ENCODE measurements at regions not wholly inside any gene's neighbourhood (a gene's known extent, or its start where the extent isn't known, plus 50 kb on each side); places are given as distances from the start of the nearest gene placed in this dataset.
"Not testable (repeated sequence)": the region's sequence is repeated elsewhere in the genome, so short reads cannot be mapped to it uniquely, and the experiment has no call there.

GRCh38 chr11:112608509-112608908 lies 347.8 kb upstream of the PLET1 start:
- DNase-seq (ENCODE audit: low read depth, low spot score), result no peak
- H3K27ac ChIP-seq, result no peak overlapping the region

GRCh38 chr11:112610494-112610893 lies 349.8 kb upstream of the PLET1 start:
- H3K27ac ChIP-seq, result no peak overlapping the region
- DNase-seq (ENCODE audit: low read depth, low spot score), result no peak

DNA sequence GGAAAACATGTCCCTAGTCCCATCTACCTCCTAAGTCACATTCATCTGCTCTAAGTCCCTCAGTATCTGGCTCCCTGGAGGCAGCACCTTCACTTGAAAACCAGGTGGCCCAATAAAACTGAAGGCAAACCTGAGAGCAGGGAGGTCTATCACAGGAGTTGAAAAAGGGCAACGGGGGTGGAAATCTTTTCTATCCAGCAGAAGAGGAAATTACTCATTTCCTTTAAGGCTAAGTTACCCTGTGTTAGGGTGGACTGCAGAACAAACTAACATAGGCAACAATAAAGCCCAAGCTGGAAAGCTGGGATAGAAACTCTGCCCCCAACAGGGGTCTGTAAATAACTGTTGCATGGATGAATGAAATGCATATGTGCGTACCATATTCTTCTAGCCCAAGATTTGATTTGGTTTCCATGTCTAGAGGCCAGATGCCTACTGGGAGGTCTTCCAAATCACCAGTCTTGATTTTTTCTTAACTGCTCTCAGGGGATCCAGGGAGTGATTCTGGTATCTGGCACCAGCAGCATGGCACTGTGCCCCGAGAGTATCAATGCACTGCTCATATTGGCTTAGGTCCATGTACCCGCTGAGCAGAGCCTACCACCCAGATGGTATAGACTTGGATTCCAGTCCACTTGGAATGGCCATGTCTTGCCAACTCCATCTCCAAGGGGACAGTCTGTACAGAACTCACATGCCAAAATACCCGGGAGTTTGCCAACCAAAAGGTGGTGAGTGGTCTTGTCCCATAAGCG lies 350.0 kb upstream of the NCAM1 start:
- no peak for DNase-seq (ENCODE audit: low read depth, low spot score)

GRCh38 chr11:112611771-112612170 lies 349.4 kb upstream of the NCAM1 start:
- DNase-seq (ENCODE audit: low read depth, low spot score), result no peak
- H3K27ac ChIP-seq, result no peak overlapping the region

More for the DNA sequence above, 350.0 kb upstream of the NCAM1 start:
- H3K27ac ChIP-seq, result no peak overlapping the region

GRCh38 chr11:112612250-112612849 lies 348.9 kb upstream of the NCAM1 start:
- DNase-seq (ENCODE audit: low read depth, low spot score), result no peak
- peak overlapping the region; percentile 92 for H3K27ac ChIP-seq

GRCh38 chr11:112613051-112613972 lies 347.9 kb upstream of the NCAM1 start:
- H3K27ac ChIP-seq, result peak overlapping the region; percentile 92
- peak; percentile 62 for DNase-seq (ENCODE audit: low read depth, low spot score)

DNA sequence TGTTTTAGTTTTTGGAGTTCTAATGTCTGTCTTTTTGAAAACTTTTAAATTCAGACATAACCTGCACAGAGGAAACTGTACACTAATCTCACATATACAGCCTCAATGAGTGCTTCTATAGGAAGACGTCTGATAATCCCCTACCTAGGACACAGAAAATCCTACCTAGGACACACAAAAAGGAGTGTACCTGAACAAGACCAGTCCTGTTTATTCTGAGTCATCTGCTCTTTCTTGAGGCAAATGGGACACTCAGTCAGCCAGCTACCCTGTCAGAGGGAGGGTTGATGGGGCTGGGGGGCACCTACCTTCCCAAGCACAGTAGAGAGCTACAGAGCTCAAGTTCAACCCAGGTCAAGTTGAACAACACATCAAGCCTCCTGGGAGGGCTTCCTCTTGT lies 346.6 kb upstream of the NCAM1 start:
- peak; percentile 37 for DNase-seq (ENCODE audit: low read depth, low spot score)
- peak overlapping the region; percentile 92 for H3K27ac ChIP-seq

DNA sequence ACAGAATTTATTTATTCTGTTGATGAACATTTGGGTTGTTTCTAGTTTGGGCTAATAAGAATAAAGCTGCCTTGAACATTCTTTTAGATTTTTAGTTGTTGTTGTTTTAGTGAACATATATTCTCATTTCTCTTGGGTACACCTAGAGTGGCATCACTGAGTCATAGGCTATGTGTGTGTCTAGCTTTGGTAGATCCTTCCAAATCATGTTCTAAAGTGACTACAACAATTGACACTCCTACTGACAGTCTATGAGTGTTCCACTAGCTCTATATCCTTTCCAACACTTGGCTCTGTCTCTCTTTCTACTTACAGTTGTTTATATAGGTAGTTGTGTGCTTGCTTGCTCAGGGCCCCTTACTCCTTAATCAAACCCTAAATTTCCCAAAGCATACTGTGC lies 346.0 kb upstream of the NCAM1 start:
- no peak for DNase-seq (ENCODE audit: low read depth, low spot score)
- peak overlapping the region; percentile 92 for H3K27ac ChIP-seq

DNA sequence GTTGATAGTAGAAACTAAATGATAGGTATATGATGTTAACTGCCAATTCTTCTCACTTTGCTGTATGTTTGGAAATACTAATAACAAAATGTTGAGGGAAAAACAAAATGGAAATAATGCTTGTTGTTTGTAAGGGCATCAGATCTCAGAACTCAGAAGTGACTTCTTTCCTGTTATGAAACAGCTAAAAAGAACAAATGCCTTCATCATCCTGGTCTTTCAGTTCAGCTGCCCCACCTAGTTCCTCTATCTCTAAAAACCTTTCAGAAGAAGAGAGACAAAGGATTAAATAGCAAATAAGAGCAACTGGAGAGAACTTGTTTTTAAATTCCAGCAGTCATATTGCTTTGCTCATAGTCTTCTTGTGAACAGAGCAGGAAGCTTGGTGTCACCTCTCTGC lies 345.3 kb upstream of the NCAM1 start:
- DNase-seq (ENCODE audit: low read depth, low spot score), result no peak
- peak overlapping the region; percentile 92 for H3K27ac ChIP-seq

DNA sequence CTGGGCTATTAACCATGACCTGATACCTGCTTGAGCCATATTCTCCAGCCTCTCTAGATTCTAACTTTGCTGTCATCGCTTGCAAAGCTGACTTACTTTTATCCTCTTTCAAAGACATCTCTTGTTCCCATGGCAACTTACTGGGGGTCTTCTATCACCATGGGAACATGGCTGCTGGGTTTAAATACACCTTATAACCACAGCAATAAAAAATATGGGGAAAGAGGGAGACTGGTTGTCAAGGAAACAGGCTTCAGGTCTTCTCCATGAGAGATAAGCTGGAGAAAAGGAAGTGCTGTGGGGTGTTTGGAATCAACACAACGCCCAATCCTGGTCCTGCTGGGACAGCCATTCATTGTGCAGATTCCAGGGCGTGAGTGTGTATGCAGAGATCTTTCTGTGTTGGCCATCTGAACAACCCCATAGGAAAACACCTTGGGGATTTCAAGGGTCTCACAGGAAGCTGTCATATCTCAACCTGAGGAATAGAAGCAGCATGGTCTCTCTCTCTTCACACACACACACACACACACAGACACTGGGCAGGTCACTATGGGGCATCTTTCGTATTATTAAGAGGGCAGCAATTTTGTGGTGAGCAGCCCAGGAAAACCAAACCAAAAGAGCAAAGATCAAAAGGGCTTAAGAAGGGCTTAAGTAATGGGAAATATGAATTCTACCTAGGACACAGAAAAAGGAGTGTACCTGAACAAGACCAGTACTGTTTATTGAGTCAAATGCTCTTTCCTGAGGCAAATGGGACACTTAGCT lies 344.7 kb upstream of the NCAM1 start:
- peak overlapping the region; percentile 92 for H3K27ac ChIP-seq
- DNase-seq (ENCODE audit: low read depth, low spot score), result no peak

DNA sequence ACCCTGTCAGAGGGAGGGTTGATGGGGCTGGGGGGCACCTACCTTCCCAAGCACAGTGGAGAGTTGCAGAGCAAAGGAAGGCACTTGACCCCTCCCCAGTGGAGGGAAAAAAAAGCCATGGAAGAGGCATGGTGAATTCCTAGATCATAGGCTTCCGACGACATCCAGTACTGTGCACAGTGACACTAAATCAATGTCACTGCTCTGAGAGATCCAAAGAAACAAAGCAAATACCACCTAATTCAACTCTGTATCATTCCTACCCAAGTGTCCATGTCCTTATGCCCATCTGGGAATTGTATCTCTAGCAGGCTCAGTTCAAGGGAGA lies 344.2 kb upstream of the NCAM1 start:
- no peak for DNase-seq (ENCODE audit: low read depth, low spot score)
- H3K27ac ChIP-seq, result no peak overlapping the region

GRCh38 chr11:112617977-112618826 lies 343.0 kb upstream of the NCAM1 start:
- H3K27ac ChIP-seq, result no peak overlapping the region
- DNase-seq (ENCODE audit: low read depth, low spot score), result no peak

DNA sequence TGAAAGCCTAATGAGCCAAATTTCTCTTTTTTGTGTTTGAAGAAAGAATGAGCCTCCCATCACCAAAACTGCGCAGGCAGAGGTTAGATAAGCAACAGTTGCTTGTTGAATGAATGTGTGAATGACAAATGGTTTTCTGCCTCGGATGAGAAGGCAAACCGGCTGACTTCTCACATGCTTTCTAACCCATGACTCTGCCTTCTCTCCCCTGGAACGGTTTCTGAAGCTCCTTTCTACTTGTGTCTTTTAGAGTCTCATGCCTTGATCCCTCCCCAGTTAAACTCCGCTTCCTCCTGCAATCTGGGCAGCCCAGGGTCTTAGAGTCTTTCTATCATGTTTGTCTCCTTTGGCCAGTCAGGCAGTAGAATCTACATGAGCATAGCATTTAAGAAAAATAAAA lies 342.1 kb upstream of the NCAM1 start:
- H3K27ac ChIP-seq, result no peak overlapping the region
- DNase-seq (ENCODE audit: low read depth, low spot score), result no peak

DNA sequence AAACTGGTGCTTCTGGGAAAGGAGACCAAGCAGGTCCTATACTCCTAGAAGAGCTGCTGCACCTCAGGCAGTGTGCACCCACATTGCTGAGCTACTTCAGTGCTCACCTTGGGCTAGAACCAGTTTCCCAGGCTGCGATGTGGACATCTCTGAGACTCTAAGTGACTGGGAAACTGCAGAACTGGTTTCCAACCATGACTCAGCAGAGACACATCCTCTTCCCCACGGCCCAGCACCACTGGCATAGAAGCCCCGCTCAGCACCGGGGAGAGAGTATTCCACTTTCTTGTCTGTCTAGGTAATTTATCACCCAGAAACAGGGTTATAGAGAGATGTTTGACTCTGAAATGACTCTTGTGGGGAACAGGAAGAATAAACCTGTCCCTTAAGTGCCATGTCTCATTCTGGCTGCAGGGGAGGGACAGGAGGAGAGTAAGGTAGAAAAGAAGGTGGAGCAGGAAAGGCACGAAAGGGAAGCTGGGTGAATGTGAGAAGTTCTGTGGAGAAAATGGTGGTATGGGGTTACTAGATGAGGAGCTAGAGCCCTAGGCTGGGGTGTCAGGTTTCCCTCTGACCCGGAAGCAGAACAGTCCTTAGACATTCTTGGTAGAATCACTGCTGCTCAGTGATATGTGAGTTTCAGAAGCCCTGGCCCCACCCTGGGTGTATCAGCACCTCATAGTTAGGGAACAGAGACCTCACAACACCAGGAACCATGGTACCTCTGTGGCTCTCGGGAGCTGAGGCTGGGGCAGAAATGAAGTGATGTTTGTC lies 340.4 kb upstream of the NCAM1 start:
- DNase-seq (ENCODE audit: low read depth, low spot score), result peak; percentile 78
- H3K27ac ChIP-seq, result peak overlapping the region; percentile 77

DNA sequence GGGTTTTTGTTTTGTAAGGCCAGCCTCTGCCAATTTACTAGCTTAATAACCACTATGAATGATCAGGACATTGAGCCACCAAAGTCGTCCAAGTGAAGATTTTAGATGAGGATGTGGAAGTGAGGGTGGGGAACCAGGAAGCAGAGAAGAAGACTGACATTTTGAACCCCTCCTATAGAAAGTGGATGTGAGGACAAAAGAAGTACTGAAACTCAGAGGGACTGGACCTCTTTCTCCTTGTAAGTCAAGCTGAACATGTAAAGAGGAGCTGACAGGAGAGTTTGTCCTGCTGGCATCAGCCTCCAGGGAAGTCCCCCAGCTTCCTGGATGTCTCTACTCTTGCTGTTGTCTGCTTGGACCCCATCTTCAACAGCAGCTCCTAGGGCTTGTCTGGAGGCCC lies 338.2 kb upstream of the NCAM1 start:
- DNase-seq (ENCODE audit: low read depth, low spot score), result no peak
- H3K27ac ChIP-seq, result no peak overlapping the region

DNA sequence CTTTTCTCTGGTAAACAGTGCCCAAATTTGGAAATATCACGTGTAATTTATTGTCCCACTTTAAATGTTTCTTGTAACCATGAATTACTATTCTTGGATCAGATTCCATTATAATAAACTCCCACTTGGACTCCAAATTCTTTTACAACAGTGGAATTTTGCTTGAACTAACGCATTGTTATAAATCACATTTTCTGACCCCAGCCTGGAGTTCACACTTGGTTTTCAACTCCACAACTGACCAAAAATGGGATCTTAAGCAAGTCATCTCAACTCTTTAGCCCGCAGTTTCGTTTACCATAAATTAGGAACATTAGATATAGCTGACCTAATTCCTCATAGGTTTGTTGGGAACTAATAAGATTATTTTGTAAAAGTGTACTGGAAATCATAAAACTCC lies 336.8 kb upstream of the NCAM1 start:
- DNase-seq (ENCODE audit: low read depth, low spot score), result no peak
- H3K27ac ChIP-seq, result no peak overlapping the region

DNA sequence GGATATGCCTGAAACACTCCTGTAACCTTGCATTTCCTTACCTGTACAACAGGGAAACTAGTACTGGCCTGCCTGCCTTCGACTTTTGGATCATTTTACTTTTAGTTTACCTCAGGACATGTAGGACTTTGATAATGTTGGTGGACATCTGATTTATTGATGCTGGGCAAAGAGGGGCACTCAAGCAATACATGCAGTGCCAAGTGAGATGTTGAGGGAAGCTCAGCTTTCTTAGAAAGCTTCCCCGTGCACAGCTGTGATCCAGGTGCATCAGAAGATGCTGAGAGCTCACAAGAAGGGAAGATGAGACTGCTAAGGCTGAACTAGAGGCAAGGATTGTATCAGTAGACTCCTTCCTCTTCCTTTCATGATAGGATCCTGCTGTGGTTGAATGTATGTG lies 336.2 kb upstream of the NCAM1 start:
- not testable (repeated sequence) for H3K27ac ChIP-seq; DNase-seq (ENCODE audit: low read depth, low spot score)

DNA sequence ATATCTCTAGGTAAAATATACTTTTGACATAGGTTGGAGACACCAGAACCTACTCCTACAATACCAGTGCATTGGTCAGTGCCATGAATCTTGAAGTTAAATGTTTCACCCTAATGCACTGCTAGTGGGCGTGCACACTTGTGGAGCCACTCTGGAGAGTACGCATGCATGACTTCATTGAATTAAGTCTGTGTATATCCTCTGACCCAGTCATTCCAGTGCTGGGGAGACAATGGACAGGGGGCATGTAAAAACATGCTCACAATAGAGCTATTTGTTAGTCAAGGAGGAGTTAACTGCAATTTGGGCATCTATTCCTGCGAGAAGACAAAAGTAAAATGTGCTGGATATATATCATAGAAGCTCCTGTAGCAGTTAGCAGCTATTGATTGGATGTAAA lies 335.4 kb upstream of the NCAM1 start:
- peak; percentile 44 for DNase-seq (ENCODE audit: low read depth, low spot score)
- H3K27ac ChIP-seq, result no peak overlapping the region

DNA sequence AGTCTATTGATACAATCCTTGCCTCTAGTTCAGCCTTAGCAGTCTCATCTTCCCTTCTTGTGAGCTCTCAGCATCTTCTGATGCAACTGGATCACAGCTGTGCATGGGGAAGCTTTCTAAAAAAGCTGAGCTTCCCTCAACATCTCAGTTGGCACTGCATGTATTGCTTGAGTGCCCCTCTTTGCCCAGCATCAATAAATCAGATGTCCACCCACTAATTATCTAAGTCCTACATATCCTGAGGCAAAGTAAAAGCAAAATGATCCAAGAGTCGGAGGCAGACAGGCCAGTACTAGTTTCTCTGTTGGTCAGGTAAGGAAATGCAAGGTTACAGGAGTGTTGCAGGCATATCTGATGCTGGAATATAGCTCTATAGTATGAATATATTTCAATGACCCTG lies 334.5 kb upstream of the NCAM1 start:
- H3K27ac ChIP-seq, result no peak overlapping the region
- no peak for DNase-seq (ENCODE audit: low read depth, low spot score)
